Activated T-cell treated with anti-CD3 and anti-CD28 coated beads for 1 hour (primary cell): ENCODE measurements at regions not wholly inside any gene's neighbourhood (a gene's known extent, or its start where the extent isn't known, plus 50 kb on each side); places are given as distances from the start of the nearest gene placed in this dataset.
"Not testable (repeated sequence)": the region's sequence is repeated elsewhere in the genome, so short reads cannot be mapped to it uniquely, and the experiment has no call there.

Experiments
- DNase-seq: peaks from one replicate; pipeline ENCODE4 v3.0.0-alpha.2; 2020; ENCODE audit warnings: low read depth

GRCh38 chrX:1140236-1140681 is 72.2 kb downstream of the CRLF2 start:
- DNase-seq, result no peak

GRCh38 chrX:1139185-1139500 is 73.3 kb downstream of the CRLF2 start:
- no peak for DNase-seq

GRCh38 chrX:1138476-1139184 is 73.8 kb downstream of the CRLF2 start:
- DNase-seq, result no peak

- no peak for DNase-seq
These were observed 74.9 kb downstream of the CRLF2 start for GRCh38 chrX:1137531-1137930.

GRCh38 chrX:1136582-1136981 is 75.9 kb downstream of the CRLF2 start:
- not testable (repeated sequence) for DNase-seq

GRCh38 chrX:1134976-1135375 is 77.5 kb downstream of the CRLF2 start:
- no peak for DNase-seq

- no peak for DNase-seq
These were observed 78.3 kb downstream of the CRLF2 start for GRCh38 chrX:1134156-1134555.

- no peak for DNase-seq
These were observed 85.7 kb downstream of the CRLF2 start for GRCh38 chrX:1126738-1127137.

- no peak for DNase-seq
These were observed 87.9 kb downstream of the CRLF2 start for GRCh38 chrX:1124531-1124930.

GRCh38 chrX:1122851-1123250 is 89.6 kb downstream of the CRLF2 start:
- DNase-seq, result not testable (repeated sequence)

- no peak for DNase-seq
These were observed 93.2 kb downstream of the CRLF2 start for GRCh38 chrX:1119275-1119674.

- no peak for DNase-seq
These were observed 93.8 kb downstream of the CRLF2 start for GRCh38 chrX:1118572-1119199.

- DNase-seq, result not testable (repeated sequence)
These were observed 97.0 kb downstream of the CRLF2 start for GRCh38 chrX:1115411-1115810.

- no peak for DNase-seq
These were observed 100.1 kb downstream of the CRLF2 start for GRCh38 chrX:1112321-1112720.

- no peak for DNase-seq
These were observed 100.7 kb downstream of the CRLF2 start for GRCh38 chrX:1111601-1112300.

GRCh38 chrX:1109580-1110119 is 102.8 kb downstream of the CRLF2 start:
- DNase-seq, result no peak

GRCh38 chrX:1108501-1109445 is 103.7 kb downstream of the CRLF2 start:
- no peak for DNase-seq

GRCh38 chrX:1106478-1107210 is 105.8 kb downstream of the CRLF2 start:
- DNase-seq, result no peak

GRCh38 chrX:1105671-1106419 is 106.6 kb downstream of the CRLF2 start:
- no peak for DNase-seq

- not testable (repeated sequence) for DNase-seq
These were observed 107.4 kb downstream of the CRLF2 start for GRCh38 chrX:1105031-1105430.
